GM19043 (cell line): ENCODE measurements at regions not wholly inside any gene's neighbourhood (a gene's known extent, or its start where the extent isn't known, plus 50 kb on each side); places are given as distances from the start of the nearest gene placed in this dataset.
"Not testable (repeated sequence)": the region's sequence is repeated elsewhere in the genome, so short reads cannot be mapped to it uniquely, and the experiment has no call there.

Source experiments
- ATAC-seq: cut with Tn5 transposase; IDR thresholded peaks from one replicate; pipeline ENCODE4 v1.9.1; 2021; ENCODE audit warnings: low read depth; ENCODE audit not compliant: unreplicated experiment

DNA sequence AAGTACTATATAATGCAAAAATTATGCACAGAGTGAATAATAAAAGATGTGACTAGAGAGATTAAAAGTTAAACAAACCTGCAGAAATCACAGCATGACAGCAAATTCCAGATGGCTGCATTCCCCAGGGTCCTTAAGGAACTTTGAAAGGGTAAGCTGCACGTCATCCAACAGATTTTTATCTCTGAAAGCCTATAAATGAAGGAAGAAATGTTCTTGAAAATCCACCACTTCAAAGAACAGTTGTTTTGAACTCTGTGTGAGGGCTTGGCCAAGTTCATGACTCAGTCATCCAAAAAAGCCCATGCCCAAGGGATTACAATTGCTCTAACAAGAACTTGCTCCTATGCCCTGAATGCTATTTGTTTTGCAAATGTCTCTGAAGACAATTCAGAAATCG lies 603.6 kb downstream of the PLOD2 start:
- ATAC-seq: no peak

DNA sequence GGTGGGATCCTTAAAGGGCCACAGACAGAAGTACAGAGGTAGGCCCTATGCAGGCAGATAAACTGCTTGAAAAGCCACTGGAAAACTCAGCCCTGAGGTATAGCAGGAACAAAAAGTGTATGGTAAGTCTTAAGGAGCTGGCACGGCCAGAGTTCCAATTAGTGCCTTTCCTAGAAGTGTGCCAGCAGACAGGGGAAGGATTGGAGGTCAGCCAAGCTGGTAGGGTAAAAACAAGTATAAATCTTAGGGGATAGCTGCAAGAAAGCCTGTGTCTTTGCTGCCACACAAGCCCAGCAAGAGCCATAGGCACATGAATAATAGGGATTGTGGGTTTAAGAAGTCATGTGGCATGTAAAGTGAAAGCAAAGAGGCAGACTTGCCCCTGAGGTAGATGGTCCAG lies 582.5 kb downstream of the PLOD2 start:
- no peak for ATAC-seq

DNA sequence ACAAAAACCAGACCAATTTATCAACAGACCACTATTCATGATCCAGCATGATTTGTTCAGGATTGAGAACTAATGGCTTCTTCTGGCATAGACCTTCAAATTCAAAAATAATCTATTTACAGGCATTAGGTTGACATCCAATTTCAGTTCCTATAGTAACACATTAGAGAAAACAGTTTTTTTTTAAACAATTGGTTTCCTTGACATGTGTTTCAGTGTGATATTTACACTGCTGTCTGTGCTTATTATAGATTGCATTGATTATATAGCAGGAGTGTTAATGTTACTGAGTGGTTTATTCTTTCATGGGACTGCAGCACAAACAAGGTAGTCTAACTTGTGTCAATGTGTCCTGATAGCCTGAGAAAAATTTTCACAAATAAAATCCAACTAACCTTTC lies 579.3 kb downstream of the PLOD2 start:
- ATAC-seq: no peak

DNA sequence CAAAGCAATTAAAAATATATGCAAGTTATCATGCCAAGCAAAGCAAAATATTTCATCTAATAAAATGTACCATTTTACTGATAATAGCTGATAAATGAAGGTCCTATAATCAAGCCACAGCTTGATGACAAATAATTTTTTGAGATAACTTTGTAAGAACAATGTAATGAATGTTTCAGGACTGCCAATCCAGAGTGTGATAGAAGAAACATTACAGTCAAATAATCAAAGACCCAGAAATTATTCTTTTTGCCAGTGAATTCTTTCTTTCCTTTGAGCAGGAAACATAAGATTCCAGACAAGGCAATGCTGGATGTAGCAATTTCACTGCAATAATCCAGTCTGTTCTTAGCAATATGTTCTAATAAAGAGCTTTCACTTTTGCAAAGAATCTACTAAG lies 556.1 kb downstream of the PLOD2 start:
- no peak for ATAC-seq

DNA sequence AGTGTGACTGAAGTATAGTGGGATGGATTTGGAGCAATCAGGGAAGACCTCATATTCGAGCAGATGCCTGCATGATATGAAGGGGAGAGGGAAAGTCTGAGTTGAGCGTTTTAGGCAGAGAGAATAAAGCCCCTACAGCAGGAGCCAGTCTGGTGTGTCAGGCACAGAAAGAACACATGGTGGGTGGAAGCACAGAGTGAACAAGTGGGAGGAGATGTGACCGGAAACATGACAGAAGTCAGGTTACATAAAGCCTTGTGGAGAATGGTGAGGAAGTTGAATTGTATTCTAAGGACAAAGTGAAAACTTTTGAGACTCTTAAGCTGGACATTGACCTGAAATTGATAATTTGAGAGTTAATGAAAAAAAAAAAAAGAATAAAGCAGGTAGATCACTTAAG lies 541.0 kb downstream of the PLOD2 start:
- ATAC-seq: no peak

DNA sequence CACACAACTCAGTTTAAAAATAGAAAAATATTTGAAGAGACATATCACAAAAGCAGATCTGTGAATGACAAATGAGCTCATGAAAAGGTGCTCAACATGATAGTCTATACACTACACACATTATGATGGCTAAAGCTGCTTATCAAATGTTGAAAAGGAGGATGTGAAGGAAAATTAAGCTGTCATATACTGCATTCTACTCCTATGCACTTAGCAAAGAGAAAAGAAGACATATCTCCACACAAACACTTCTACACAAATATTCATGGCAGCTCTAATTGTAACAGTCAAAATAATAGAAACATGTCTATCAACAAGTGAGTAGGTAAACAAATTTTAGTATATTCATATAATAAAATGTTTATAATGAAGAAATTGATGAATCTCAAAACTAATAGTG lies 540.5 kb downstream of the PLOD2 start:
- no peak for ATAC-seq

DNA sequence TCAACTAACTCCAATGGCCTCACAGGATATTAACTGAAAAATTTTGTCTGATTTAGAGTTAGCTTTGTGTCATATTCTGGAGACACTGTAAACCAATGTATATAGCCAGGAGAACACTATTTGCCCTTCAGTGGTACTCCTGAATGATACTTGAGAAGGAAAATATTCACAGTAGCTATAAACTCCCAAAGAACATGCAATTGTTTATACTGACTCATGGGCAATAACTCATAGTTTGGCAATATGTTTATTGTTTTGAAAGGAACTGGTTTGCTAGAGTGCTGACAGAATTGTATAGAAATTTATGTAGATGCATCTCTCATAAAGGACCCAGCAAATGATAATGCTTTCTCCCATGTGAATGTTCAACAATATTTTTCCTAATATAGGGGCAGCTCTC lies 537.6 kb downstream of the PLOD2 start:
- no peak for ATAC-seq

DNA sequence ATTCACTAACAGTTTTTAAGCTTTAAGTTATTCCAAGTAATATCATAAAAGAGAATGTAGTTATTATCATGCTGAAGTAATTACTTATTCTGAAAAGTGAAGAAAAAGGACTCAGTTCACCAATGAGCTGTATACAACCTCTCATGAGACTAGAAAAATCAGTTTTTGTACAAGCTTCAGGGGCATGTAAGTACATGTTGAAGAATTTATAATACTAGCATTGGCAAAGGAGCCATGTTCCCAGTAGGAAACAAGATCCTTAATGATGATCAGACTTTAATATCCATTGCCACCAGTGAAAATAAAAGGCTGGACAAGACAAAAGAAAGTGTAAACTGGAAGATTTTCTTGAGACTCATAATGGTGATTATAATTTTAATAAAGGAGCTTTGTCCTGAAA lies 532.8 kb downstream of the PLOD2 start:
- ATAC-seq: no peak

DNA sequence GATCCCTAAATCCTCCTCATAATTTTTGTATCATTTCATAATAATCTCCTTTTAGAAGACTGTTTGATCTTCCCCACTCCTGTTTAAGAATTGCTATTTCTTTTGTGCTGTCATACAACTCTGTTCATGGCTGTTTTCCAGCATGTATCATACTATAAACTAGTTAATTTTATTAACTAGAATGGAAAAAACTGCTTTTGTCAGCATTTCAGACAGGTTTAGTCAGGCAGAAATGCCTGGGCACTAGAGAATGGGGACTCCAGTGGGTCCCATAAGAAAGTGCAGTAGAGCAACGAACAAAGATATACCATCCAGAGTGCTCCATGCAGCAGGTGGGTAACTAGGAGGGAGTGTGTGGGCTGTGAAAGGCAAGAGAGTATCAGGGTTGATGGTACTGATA lies 523.9 kb downstream of the PLOD2 start:
- no peak for ATAC-seq

DNA sequence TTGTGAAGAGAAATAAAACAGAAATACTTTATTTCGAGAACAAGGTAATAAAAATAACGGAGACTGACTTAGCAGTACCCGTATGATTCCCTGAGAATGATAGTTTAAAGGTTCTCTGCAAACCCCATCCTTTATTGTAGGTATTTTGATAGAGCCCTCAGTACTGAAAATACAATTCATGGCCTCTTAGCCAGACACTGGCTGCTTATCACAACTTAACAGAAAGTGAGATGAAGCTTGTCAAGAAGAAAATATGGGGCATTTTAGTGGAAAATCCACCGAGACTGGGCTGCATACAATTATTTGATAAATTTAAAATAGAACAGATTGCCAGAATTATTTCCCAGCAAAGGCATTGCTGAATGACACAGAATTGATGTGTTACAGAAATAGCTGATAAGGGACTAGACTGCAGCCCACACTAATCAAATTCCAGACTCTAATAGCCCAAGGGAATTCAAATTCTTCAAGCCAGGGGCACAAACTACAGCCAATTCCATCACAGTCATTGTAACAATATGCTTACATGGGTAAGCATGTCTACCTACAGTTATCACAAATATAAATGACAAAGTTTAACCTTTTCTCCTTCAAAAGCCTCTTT lies 521.9 kb downstream of the PLOD2 start:
- ATAC-seq: no peak

DNA sequence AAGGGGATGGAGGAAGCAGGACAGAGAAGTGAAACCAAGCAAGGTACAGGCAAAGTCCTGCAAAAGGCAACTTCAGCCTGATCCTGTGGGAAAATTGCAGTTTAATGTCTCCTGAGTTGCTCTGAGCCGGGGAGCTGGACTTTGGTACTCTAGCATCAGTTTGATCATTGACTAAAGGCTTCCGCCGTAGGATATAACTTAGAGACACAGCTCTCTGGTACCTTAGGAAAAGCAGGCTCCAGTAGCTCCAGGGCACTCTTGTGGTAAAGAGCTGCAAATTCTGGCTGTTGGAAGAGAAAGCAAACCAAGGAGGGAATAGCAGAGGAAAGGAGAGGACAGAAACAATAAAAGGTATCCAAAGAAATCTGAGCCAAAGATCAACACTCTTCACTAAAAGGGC lies 521.1 kb downstream of the PLOD2 start:
- no peak for ATAC-seq

DNA sequence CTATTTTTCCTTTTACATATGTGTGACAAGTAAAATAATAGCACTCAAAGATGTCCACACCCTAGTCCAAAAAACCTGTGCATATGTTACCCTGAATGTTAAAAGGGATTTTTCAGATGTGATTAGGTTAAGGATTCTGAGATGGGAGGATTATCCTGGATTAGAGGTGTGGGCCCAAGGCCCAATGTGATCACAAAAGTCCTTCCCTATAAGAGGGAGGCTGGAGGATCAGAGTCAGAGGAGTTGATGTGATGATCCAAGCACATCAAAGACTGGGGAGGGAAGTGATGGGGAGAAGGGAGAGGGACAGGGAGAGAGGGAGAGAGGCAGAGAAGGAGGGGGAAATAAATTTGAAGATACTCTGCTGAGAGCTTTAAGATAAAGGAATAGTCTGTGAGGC lies 512.6 kb downstream of the PLOD2 start:
- no peak for ATAC-seq

DNA sequence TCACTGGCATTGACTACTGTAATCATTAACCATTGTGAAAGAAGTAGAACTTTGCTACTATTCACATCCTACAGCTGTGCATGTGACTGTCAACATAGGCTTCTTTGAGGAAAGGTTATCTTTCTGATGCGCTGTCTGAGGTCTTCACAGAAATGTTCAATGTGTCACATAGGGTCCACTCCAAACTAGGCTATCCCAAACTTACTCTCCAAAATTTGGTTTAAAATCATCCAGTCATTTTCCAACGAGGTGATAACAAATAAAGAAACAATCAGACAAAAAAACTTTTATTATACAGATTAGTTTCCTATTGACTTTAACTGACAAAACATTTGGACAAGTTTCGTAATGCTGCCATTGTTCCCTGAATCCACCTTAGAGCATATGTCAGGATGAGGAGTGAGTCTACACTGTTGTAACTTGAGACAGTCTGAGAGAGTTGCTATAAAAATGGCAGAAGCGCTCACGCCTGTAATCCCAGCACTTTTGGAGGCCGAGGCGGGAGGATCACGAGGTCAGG lies 511.6 kb downstream of the PLOD2 start:
- ATAC-seq: no peak

DNA sequence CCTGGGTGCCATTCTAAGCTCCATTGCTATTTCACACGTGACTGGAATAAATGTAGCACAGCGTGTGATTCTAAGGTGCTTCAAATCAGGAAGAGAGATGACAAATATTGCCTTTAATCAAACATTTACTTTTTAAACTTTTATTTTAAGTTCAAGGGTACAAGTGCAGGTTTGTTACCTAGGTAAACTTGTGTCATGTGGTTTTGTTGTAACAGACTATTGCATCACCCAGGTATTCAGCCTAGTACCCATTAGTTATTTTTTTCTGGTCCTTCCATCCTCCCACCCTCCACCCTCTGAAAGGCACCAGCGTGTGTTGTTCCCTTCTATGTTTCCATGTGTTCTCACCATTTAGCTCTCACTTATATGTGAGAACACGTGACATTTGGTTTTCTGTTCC lies 510.8 kb downstream of the PLOD2 start:
- no peak for ATAC-seq

DNA sequence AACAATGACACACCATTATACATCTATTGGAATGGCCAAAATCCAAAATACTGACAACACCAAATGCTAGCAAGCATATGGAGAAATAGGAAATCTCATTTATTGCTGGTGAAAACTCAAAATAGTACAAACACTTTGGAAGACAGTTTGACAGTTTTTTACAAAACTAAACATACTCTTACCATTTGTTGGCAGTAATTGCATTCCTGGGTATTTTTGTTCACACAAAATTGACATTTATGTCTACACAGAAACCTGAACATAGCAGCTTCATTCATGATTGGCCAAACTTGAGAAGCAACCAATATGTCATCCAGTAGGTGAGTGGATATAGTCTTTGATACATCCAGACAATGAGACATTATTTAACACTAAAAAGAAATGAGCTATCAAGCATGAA lies 489.9 kb downstream of the PLOD2 start:
- ATAC-seq: no peak

DNA sequence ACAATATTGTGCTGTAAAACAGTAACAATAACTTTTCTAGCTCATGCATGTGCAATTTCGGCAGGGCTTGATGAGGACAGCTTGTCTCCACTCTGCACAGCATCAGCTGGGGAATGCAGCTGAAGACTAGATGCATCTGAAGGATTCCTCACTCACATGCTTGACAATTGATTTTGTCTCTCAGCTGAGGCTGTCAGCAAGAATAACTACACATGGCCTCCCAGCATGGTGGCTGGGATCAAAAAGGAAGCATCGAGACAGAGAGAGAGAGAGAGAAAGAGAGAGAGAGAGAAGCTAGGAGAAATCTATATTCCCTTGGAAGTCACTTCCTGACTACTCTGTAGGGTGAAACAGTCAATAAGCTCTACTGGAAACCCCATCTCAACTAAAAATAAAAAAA lies 487.1 kb downstream of the PLOD2 start:
- no peak for ATAC-seq

DNA sequence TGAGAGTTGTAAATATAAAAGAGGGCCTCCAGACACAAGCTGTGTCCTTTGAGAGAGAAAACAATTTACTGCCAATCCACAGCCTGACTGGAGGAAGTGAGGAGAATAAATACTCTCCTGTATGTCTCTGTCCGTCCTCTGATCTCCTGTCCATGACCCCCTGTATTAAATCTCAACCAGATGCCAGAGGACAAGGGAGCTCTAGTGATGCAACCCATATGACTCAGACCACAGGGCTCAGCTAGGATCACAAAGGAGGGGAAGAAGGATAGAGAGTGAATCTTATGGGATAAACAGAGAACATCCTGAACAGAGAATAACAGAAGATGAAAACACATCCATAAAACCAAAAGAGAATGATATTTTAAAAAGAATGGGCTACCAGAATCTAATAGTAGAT lies 482.6 kb downstream of the PLOD2 start:
- ATAC-seq: no peak

DNA sequence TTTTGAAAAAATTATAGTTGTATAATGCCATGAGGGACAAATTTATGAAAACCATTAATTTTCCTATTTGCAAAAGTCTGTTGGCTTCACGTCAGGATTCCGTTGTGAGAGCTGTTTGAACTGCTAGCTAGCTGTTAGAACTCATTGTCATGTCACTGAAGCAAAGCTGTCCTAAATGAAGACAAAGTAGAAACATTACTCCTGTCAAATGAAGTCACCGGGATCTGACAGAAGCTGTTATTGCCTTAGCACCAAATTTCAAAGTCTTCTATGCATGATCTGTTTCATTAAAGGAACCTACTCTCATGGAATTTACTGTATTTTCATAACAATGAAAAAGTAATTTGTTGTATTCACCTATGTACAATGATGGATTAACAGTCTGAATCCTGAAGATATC lies 479.8 kb downstream of the PLOD2 start:
- ATAC-seq: no peak

DNA sequence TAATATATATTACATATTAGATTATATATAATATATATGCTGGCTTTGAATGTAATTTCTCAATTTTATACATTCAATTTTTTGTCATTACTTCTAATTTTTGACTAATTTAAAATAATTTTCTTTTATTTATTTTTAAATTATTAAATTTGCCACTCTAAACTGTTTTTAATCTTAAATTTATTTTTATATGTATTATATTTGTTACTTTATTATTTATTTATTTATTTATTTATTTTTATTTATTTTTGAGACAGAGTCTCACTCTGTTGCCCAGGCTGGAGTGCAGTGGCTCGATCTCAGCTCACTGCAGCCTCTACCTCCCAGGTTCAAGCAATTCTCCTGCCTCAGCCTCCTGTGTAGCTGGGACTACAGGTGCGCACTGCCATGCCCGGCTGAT lies 473.0 kb downstream of the PLOD2 start:
- ATAC-seq: not testable (repeated sequence)

DNA sequence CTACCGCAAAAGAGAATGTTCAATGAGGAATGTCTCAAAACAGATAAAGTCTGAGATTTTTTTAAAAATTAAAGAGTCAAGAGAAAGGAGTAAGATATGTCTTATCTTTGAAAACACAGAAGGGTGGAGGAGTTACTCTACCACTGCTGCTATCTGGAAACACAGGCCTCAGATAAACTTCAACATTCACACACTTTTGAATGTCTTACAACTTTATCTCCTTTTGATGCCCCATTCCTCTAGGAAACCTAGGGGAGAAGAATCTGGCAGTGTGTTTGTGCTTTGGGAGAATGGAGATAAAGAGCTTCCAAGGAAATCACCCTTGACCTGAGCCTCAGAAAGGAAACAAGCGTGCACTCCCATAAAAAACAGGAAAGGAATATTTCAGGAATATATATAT lies 468.2 kb downstream of the PLOD2 start:
- no peak for ATAC-seq

DNA sequence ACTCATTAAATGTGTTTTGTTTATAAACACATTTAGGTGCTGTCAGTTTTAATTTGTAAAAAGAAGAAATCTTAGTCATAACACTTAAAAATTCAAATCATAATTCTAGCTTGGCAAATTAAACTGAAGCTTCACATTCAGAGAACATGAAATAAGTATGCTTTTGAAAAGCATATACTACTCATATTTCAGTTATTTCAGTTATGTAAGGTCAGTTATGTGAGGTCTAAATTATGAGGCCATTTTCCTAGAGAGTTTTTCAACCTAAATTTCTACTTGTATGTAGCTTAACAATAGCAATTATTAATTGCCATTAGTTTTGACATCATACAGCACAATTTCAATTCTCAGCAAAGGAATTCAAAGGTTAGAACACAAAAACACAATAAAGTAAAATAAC lies 465.0 kb downstream of the PLOD2 start:
- ATAC-seq: no peak

DNA sequence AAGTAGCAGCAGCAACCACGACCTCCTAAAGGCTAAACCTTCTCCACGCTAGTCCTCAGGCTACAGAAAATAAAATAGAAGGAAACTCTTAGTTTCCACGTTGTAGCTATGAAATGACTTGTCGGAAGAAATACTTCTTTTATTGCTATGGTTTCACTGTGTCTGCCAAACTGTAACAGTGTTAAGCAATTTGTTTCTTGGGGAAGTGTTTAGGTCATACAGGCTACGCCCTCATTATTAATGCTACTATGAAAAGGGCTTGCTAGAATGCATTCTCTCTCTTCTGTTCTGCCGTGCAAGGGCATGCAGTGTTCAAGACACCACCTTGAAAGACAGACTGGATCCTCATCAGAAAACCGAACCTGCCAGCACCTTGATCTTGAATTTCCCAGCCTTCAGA lies 462.7 kb downstream of the PLOD2 start:
- ATAC-seq: no peak

DNA sequence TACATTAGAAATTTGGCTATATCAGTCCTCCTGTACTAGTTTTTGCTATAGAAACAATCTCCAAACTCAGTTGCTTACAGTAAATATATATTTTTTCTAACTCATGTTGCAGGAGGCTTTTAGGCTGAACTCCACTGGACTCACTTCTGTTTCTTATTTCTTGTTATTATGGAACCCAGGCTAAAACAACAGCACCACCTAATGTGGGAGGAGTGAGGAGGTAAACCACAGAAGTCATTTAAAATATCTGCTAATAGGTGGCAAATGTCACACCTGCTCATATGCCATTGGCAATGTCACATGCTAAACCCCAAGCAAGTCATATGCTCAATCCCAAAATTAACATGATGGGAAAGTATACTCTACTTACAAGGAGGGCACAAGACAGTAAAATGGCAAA lies 462.2 kb downstream of the PLOD2 start:
- no peak for ATAC-seq
